ENCODE measurements at regions not wholly inside any gene's neighbourhood (a gene's known extent, or its start where the extent isn't known, plus 50 kb on each side); places are given as distances from the start of the nearest gene placed in this dataset.

- CTCF ChIA-PET, result no interaction called here
- Histone ChIP-seq H3K79me2 (ENCODE audit: control insufficient read depth, insufficient read depth, low read length) (no peaks in the 10 kb centered on the region), H3K36me3 (ENCODE audit: control insufficient read depth in 2 of 2, insufficient read depth in 2 of 2, low read length in 1 of 2) (no peaks in the 10 kb centered on the region), H3K4me1 (ENCODE audit: control insufficient read depth, insufficient read depth, low read length) (no peaks in the 10 kb centered on the region), H3K9ac (ENCODE audit: control insufficient read depth, insufficient read depth, low read length) (no peak overlapping the region), H3K27me3 (replicated peaks in 1 of 2; ENCODE audit: control insufficient read depth in 2 of 2, insufficient read depth in 2 of 2, low read length in 1 of 2) (peaks cover 0 to 2% of the 10 kb centered on the region in 2 experiments; a peak in 1 of 4 replicates), H3K4me3 (no peak overlapping the region), H3K27ac (ENCODE audit: control insufficient read depth, insufficient read depth) (no peak overlapping the region), H3K9me3 (replicated peaks; ENCODE audit: control insufficient read depth, insufficient read depth, low read length) (no peaks in the 10 kb centered on the region), H4K20me1 (ENCODE audit: control insufficient read depth, insufficient read depth) (no peaks in the 10 kb centered on the region), H2AFZ (ENCODE audit: control insufficient read depth, low read depth, low read length) (no peak overlapping the region), H3K4me2 (ENCODE audit: control insufficient read depth, insufficient read depth) (no peak overlapping the region)
- RAD21 ChIA-PET (ENCODE audit: unreplicated experiment), result no interaction called here
- BruUV-seq (replicated peaks), result no TSS peak
- SMC1A ChIA-PET (ENCODE audit: uncharacterized antibody, unreplicated experiment), result no interaction called here
- FAIRE-seq, result no peak
- no peak for TF ChIP-seq POLR2A (IDR thresholded peaks at IDR 0.05; ENCODE audit: low read depth, low read length)
- TF ChIP-seq PAX5 (IDR thresholded peaks at IDR 0.05; ENCODE audit: borderline replicate concordance, low read depth, low read length), result no peak
- TF ChIP-seq SREBF1 (IDR thresholded peaks at IDR 0.05; ENCODE audit: low read length), result no peak
- no peak for TF ChIP-seq RAD21 (IDR thresholded peaks at IDR 0.05; ENCODE audit: insufficient read depth, low read depth, low read length)
- TF ChIP-seq BHLHE40 (IDR thresholded peaks at IDR 0.05; ENCODE audit: borderline replicate concordance in 1 of 2, low read depth in 2 of 2, low read length in 1 of 2), result no peak
- TF ChIP-seq ELK1 (IDR thresholded peaks at IDR 0.05; ENCODE audit: low read depth, low read length), result no peak
- no peak for TF ChIP-seq SIX5 (IDR thresholded peaks at IDR 0.05; ENCODE audit: low read depth, low read length, severe bottlenecking)
- no peak for TF ChIP-seq NFIC (IDR thresholded peaks at IDR 0.05; ENCODE audit: low read depth, low read length)
- TF ChIP-seq HDGF (IDR thresholded peaks at IDR 0.05), result no peak
- TF ChIP-seq DPF2 (IDR thresholded peaks at IDR 0.05), result no peak
- no peak for TF ChIP-seq SRF (IDR thresholded peaks at IDR 0.05; ENCODE audit: low read depth in 2 of 2, low read length in 2 of 2)
- no peak for ATAC-seq
- POLR2A ChIA-PET, result no interaction called here
- intact Hi-C loops (cut with micrococcal nuclease; ENCODE audit: unreplicated experiment) (no loop called here), in situ Hi-C loops (cut with MboI) (no loop called here)
- WGBS (ENCODE audit: insufficient coverage, insufficient replicate concordance, low lambda C conversion rate, missing lambda C conversion rate), result 0% methylated on average over 2 of the region's 2 CpGs
- DNase-seq (ENCODE audit: low read depth, low spot score), result no peak
Observed at GRCh38 chr15:93327364-93327763, 238.4 kb upstream of the RGMA start.

All from GM12878 (cell line).